ENCODE measurements at regions not wholly inside any gene's neighbourhood (a gene's known extent, or its start where the extent isn't known, plus 50 kb on each side); places are given as distances from the start of the nearest gene placed in this dataset.

- Mint-ChIP-seq H3K27ac (no peak overlapping the region), H3K27me3 (peaks cover 50% of the 10 kb centered on the region), H3K36me3 (ENCODE audit: low read depth) (peaks cover 4% of the 10 kb centered on the region), H3K4me1 (no peaks in the 10 kb centered on the region), H3K4me3 (no peak overlapping the region)
- DNase-seq (no peak), ATAC-seq (no peak)
- H3K9me3 ChIP-seq (ENCODE audit: control insufficient read depth, low read length, poor library complexity, severe bottlenecking), result no peaks in the 10 kb centered on the region
These were observed 244.9 kb downstream of the FAM43A start for GRCh38 chr3:194930377-194931204.

DNA sequence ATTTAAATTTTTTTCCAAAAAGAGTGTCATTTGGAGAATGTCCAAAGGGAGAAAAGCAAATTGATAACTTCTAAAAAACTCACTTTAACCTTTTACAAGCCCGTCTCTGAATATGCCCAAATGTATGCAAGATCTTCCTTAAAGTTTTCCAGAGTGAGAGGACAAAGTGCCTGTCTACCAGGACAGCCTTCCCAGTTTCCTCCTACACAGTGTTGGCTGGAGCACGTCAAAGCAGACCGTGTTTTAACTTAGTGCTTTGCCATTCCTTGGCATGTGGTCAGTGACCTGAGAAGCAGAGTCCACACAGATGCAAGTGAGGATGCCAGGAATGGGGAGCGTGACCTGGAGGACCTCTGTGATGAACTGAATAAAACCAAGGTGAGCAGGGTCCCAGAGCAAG is 245.7 kb downstream of the FAM43A start:
- Mint-ChIP-seq H3K27ac (no peak overlapping the region), H3K27me3 (peaks cover 43% of the 10 kb centered on the region), H3K36me3 (ENCODE audit: low read depth) (peaks cover 4% of the 10 kb centered on the region), H3K4me1 (no peaks in the 10 kb centered on the region), H3K4me3 (no peak overlapping the region)
- no peak for ATAC-seq
- no peak for DNase-seq
- no peaks in the 10 kb centered on the region for H3K9me3 ChIP-seq (ENCODE audit: control insufficient read depth, low read length, poor library complexity, severe bottlenecking)

DNA sequence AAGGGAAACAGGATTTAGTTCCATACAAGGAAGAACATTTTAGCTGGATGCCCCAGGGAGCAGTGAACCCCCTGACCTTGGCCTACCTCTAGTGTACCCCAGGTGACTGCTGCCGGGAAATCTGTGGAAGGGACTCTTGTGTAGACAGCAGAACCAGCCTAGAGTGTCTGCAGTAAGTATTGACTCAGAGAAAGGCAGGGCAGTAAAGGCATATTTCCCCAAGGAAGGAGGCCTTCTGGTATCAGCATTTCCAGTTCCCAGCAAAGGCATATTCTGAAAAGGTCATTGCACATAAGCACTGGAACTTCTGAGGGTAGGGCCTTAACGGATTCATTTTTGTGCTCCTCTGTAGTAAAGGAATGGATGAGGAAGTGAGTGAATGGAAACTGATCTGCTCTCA is 246.2 kb downstream of the FAM43A start:
- DNase-seq, result no peak
- H3K27ac Mint-ChIP-seq, result no peak overlapping the region
- H3K36me3 Mint-ChIP-seq (ENCODE audit: low read depth), result peaks cover 2% of the 10 kb centered on the region
- H3K4me3 Mint-ChIP-seq, result no peak overlapping the region
- H3K4me1 Mint-ChIP-seq, result no peaks in the 10 kb centered on the region
- ATAC-seq, result no peak
- peaks cover 39% of the 10 kb centered on the region for H3K27me3 Mint-ChIP-seq
- H3K9me3 ChIP-seq (ENCODE audit: control insufficient read depth, low read length, poor library complexity, severe bottlenecking), result no peaks in the 10 kb centered on the region

GRCh38 chr3:194933465-194933864 is 247.8 kb downstream of the FAM43A start:
- H3K27ac Mint-ChIP-seq, result no peak overlapping the region
- DNase-seq (no peak), ATAC-seq (no peak)
- no peaks in the 10 kb centered on the region for H3K9me3 ChIP-seq (ENCODE audit: control insufficient read depth, low read length, poor library complexity, severe bottlenecking)
- H3K4me1 Mint-ChIP-seq, result no peaks in the 10 kb centered on the region
- H3K36me3 Mint-ChIP-seq (ENCODE audit: low read depth), result peaks cover 2% of the 10 kb centered on the region
- peaks cover 28% of the 10 kb centered on the region for H3K27me3 Mint-ChIP-seq
- no peak overlapping the region for H3K4me3 Mint-ChIP-seq

DNA sequence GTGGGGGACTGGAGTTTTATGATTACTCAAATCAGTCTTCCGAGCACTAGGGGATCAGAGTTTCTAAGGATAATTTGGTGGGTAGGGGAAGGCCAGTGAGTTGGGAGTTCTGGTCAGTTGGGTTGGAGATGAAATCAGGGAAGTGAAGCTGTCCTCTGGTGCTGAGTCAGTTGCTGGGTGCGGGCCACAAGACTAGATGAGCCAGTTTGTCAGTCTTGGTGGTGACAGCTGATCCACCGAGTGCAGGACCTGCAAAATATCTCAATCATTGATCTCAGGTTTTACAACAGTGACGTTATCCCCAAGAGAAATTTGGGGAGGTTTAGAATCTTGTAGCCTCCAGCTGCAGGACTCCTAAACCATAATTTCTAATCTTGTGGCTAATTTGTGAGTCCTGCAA is 249.4 kb downstream of the FAM43A start:
- Mint-ChIP-seq H3K27me3 (peaks cover 26% of the 10 kb centered on the region), H3K4me3 (no peak overlapping the region), H3K4me1 (no peaks in the 10 kb centered on the region), H3K27ac (no peak overlapping the region), H3K36me3 (ENCODE audit: low read depth) (peaks cover 2% of the 10 kb centered on the region)
- ATAC-seq, result no peak
- H3K9me3 ChIP-seq (ENCODE audit: control insufficient read depth, low read length, poor library complexity, severe bottlenecking), result no peaks in the 10 kb centered on the region
- DNase-seq, result no peak

- DNase-seq (no peak), ATAC-seq (no peak)
- no peaks in the 10 kb centered on the region for H3K9me3 ChIP-seq (ENCODE audit: control insufficient read depth, low read length, poor library complexity, severe bottlenecking)
- Mint-ChIP-seq H3K36me3 (ENCODE audit: low read depth) (peaks cover 2% of the 10 kb centered on the region), H3K4me3 (no peak overlapping the region), H3K27ac (no peak overlapping the region), H3K4me1 (no peaks in the 10 kb centered on the region), H3K27me3 (peaks cover 22% of the 10 kb centered on the region)
These were observed 250.2 kb downstream of the FAM43A start for GRCh38 chr3:194935632-194936470.

DNA sequence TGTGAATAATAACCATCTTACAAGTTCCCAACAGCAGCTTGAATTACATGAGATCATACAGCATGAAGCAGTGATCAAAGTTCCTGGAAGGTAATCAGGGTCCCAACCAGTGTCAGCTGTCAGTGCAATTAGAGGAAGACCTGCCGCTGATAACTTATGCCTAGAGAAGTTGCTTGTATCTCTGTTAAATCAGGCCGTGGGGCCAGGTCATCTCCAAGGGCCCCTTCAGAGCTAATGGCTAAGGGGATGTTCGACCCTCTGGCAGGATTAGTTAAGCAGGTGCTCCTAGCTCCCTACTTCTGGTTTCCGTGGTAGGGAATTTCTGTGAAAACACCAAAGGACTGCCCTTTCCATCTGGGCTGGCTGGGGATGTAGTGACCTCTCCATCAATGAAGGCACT is 251.0 kb downstream of the FAM43A start:
- no peak for DNase-seq
- H3K9me3 ChIP-seq (ENCODE audit: control insufficient read depth, low read length, poor library complexity, severe bottlenecking), result no peaks in the 10 kb centered on the region
- no peak overlapping the region for H3K27ac Mint-ChIP-seq
- no peak for ATAC-seq
- peaks cover 7% of the 10 kb centered on the region for H3K36me3 Mint-ChIP-seq (ENCODE audit: low read depth)
- H3K27me3 Mint-ChIP-seq, result peaks cover 22% of the 10 kb centered on the region
- no peak overlapping the region for H3K4me3 Mint-ChIP-seq
- H3K4me1 Mint-ChIP-seq, result no peaks in the 10 kb centered on the region

DNA sequence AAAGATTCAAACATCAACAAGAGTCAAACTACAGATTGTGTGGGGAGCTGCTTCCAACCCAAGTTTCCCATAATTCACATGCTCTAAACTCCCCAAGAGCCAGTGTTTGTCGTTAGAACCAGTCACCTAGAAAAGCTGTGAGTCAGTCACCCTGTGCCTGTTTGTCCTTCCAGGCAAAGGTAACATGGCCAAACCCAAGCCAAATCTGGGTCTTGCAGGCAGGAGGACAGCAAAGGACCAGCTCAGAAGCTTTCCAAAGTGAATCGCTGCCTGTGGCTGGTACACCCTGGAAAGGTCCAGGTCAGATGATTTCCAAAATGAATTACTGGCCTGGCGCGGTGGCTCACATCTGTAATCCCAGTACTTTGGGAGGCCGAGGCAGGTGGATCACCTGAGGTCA is 251.5 kb downstream of the FAM43A start:
- ATAC-seq (no peak), DNase-seq (no peak)
- H3K9me3 ChIP-seq (ENCODE audit: control insufficient read depth, low read length, poor library complexity, severe bottlenecking), result no peaks in the 10 kb centered on the region
- Mint-ChIP-seq H3K4me1 (no peaks in the 10 kb centered on the region), H3K27ac (no peak overlapping the region), H3K27me3 (peaks cover 22% of the 10 kb centered on the region), H3K36me3 (ENCODE audit: low read depth) (peaks cover 5% of the 10 kb centered on the region), H3K4me3 (no peak overlapping the region)

GRCh38 chr3:194937882-194938321 is 252.2 kb downstream of the FAM43A start:
- H3K4me1 Mint-ChIP-seq, result no peaks in the 10 kb centered on the region
- H3K4me3 Mint-ChIP-seq, result no peak overlapping the region
- H3K36me3 Mint-ChIP-seq (ENCODE audit: low read depth), result peaks cover 5% of the 10 kb centered on the region
- H3K27me3 Mint-ChIP-seq, result peaks cover 22% of the 10 kb centered on the region
- no peaks in the 10 kb centered on the region for H3K9me3 ChIP-seq (ENCODE audit: control insufficient read depth, low read length, poor library complexity, severe bottlenecking)
- DNase-seq, result no peak
- ATAC-seq, result no peak
- H3K27ac Mint-ChIP-seq, result no peak overlapping the region

DNA sequence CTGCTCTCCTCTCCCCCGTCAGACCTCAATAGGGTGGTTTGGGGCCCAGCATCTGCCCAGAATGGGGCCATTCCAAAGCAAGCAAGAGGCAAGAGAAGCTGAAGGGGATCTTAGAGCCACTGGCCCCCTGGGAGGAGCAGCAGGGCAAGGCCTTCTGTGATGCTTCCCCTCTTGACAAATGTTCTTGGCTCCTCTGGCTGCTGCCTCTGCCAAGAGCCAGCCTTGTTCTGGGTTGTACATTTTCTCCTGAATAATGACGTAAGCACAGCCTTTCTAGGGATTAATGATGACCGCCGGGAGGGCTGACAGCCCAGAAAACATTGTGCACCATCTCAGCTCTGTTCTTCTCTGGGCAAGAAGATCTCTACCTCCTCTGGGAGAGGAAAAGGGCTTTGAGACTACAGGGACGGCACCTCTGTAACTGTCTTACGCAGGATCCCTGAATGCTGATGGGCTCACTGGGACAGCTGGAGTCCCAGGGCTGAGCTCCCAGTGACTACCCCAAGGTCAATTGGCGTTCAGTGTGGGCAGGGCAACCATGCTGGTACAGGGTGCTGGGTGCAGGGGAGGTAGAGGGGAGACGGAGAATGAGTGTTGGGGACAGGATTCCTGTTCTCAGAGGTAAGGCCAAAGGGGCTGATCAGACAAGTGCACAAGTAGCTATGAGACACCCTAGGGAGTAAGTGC is 253.3 kb downstream of the FAM43A start:
- no peaks in the 10 kb centered on the region for H3K9me3 ChIP-seq (ENCODE audit: control insufficient read depth, low read length, poor library complexity, severe bottlenecking)
- Mint-ChIP-seq H3K27me3 (peaks cover 22% of the 10 kb centered on the region), H3K36me3 (ENCODE audit: low read depth) (peaks cover 5% of the 10 kb centered on the region), H3K4me1 (no peaks in the 10 kb centered on the region), H3K27ac (no peak overlapping the region), H3K4me3 (no peak overlapping the region)
- ATAC-seq (no peak), DNase-seq (no peak)

- peaks cover 5% of the 10 kb centered on the region for H3K36me3 Mint-ChIP-seq (ENCODE audit: low read depth)
- H3K27me3 Mint-ChIP-seq, result peaks cover 22% of the 10 kb centered on the region
- no peaks in the 10 kb centered on the region for H3K4me1 Mint-ChIP-seq
- ATAC-seq, result no peak
- H3K9me3 ChIP-seq (ENCODE audit: control insufficient read depth, low read length, poor library complexity, severe bottlenecking), result no peaks in the 10 kb centered on the region
- no peak overlapping the region for H3K27ac Mint-ChIP-seq
- no peak for DNase-seq
- no peak overlapping the region for H3K4me3 Mint-ChIP-seq
These were observed 253.8 kb downstream of the FAM43A start for GRCh38 chr3:194939532-194939909.

- H3K9me3 ChIP-seq (ENCODE audit: control insufficient read depth, low read length, poor library complexity, severe bottlenecking), result no peaks in the 10 kb centered on the region
- no peak overlapping the region for H3K4me3 Mint-ChIP-seq
- DNase-seq, result no peak
- no peak overlapping the region for H3K27ac Mint-ChIP-seq
- peaks cover 5% of the 10 kb centered on the region for H3K36me3 Mint-ChIP-seq (ENCODE audit: low read depth)
- H3K27me3 Mint-ChIP-seq, result peaks cover 22% of the 10 kb centered on the region
- no peak for ATAC-seq
- H3K4me1 Mint-ChIP-seq, result no peaks in the 10 kb centered on the region
These were observed 254.5 kb downstream of the FAM43A start for GRCh38 chr3:194939949-194940770.
